Ishikawa (cell line): ENCODE measurements at regions not wholly inside any gene's neighbourhood (a gene's known extent, or its start where the extent isn't known, plus 50 kb on each side); places are given as distances from the start of the nearest gene placed in this dataset.

Experiments used
- CEBPB ChIP-seq: IDR thresholded peaks from 2 replicates; pipeline ENCODE4 v1.6.1; 2012
- EP300 ChIP-seq: IDR thresholded peaks from 2 replicates; pipeline ENCODE4 v1.6.1; 2012; ENCODE audit warnings: borderline replicate concordance
- ZBTB7A ChIP-seq: IDR thresholded peaks from 2 replicates; pipeline ENCODE4 v1.6.1; 2012; ENCODE audit warnings: low read depth

- TF ChIP-seq CEBPB, result no peak
- no peak for TF ChIP-seq ZBTB7A
- no peak for TF ChIP-seq EP300
Measured at GRCh38 chr1:182121787-182122186, 60.3 kb upstream of the ZNF648 start.
